ENCODE measurements at regions not wholly inside any gene's neighbourhood (a gene's known extent, or its start where the extent isn't known, plus 50 kb on each side); places are given as distances from the start of the nearest gene placed in this dataset.

DNA sequence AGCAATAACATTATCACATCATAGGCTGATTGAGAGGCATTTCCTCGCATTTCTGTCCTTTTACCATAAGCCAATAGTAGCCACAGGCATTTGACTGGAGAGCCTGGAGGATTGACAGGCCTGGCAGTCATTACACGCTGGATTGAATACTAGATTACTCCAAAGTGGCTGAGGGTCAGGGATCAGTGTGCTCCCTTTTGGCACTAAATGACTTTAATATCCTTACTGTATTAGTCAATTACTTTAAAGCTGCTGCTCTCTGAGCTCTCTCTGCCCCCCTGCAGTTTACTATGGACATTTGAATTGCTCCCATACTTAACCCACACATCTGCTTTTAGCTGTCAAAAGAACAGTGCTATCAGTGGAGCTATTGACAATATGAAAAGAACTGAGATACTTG, 302.0 kb downstream of the TFEC start:
- Histone ChIP-seq H3K4me3 (ENCODE audit: low read depth, low read length, poor library complexity, severe bottlenecking) (no peak overlapping the region), H3K27ac (ENCODE audit: low read depth, low read length, poor library complexity, severe bottlenecking) (no peak overlapping the region), H3K9me3 (ENCODE audit: low read length) (no peaks in the 10 kb centered on the region), H3K4me2 (ENCODE audit: low read length) (no peak overlapping the region), H3K79me2 (ENCODE audit: insufficient read depth, low read depth, low read length) (no peaks in the 10 kb centered on the region), H4K20me1 (ENCODE audit: insufficient read depth, low read length) (no peaks in the 10 kb centered on the region), H3K36me3 (ENCODE audit: insufficient read depth, low read length) (no peaks in the 10 kb centered on the region), H3K9me2 (ENCODE audit: insufficient read depth, low read length) (no peaks in the 10 kb centered on the region), H2AFZ (ENCODE audit: low read length) (no peak overlapping the region), H3K4me1 (ENCODE audit: insufficient read depth, low read length, poor library complexity, severe bottlenecking) (no peaks in the 10 kb centered on the region)
- intact Hi-C loops (cut with micrococcal nuclease; ENCODE audit: unreplicated experiment) = no loop called here
- DNase-seq (ENCODE audit: low spot score) = no peak
- BruUV-seq (replicated peaks) = no TSS peak
- no peak for TF ChIP-seq EZH2phosphoT487 (IDR thresholded peaks at IDR 0.05; ENCODE audit: borderline replicate concordance, low read depth, low read length)
- TF ChIP-seq, protein P1, sequence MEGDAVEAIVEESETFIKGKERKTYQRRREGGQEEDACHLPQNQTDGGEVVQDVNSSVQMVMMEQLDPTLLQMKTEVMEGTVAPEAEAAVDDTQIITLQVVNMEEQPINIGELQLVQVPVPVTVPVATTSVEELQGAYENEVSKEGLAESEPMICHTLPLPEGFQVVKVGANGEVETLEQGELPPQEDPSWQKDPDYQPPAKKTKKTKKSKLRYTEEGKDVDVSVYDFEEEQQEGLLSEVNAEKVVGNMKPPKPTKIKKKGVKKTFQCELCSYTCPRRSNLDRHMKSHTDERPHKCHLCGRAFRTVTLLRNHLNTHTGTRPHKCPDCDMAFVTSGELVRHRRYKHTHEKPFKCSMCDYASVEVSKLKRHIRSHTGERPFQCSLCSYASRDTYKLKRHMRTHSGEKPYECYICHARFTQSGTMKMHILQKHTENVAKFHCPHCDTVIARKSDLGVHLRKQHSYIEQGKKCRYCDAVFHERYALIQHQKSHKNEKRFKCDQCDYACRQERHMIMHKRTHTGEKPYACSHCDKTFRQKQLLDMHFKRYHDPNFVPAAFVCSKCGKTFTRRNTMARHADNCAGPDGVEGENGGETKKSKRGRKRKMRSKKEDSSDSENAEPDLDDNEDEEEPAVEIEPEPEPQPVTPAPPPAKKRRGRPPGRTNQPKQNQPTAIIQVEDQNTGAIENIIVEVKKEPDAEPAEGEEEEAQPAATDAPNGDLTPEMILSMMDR (conservative IDR thresholded peaks at IDR 0.05; ENCODE audit: low read length) = no peak
- CTCF ChIA-PET (ENCODE audit: unreplicated experiment) = no interaction called here
- POLR2A ChIA-PET = interaction anchor here (0.5 to 0.9 kb wide), 2 partner anchors 21 to 1029 kb away, joined by 3 read pairs; no protein-coding TSS in a partner anchor

- Histone ChIP-seq H3K27ac (ENCODE audit: low read depth, low read length, poor library complexity, severe bottlenecking) (no peak overlapping the region), H3K4me3 (ENCODE audit: low read depth, low read length, poor library complexity, severe bottlenecking) (no peak overlapping the region), H3K4me1 (ENCODE audit: insufficient read depth, low read length, poor library complexity, severe bottlenecking) (no peaks in the 10 kb centered on the region), H3K9me2 (ENCODE audit: insufficient read depth, low read length) (no peaks in the 10 kb centered on the region), H3K36me3 (ENCODE audit: insufficient read depth, low read length) (no peaks in the 10 kb centered on the region), H2AFZ (ENCODE audit: low read length) (no peak overlapping the region), H3K4me2 (ENCODE audit: low read length) (no peak overlapping the region), H3K79me2 (ENCODE audit: insufficient read depth, low read depth, low read length) (no peaks in the 10 kb centered on the region), H3K9me3 (ENCODE audit: low read length) (no peaks in the 10 kb centered on the region), H4K20me1 (ENCODE audit: insufficient read depth, low read length) (no peaks in the 10 kb centered on the region)
- no peak for DNase-seq (ENCODE audit: low spot score)
- CTCF ChIA-PET (ENCODE audit: unreplicated experiment) = no interaction called here
- TF ChIP-seq, protein P1 (conservative IDR thresholded peaks at IDR 0.05; ENCODE audit: low read length) = no peak
- no peak for TF ChIP-seq EZH2phosphoT487 (IDR thresholded peaks at IDR 0.05; ENCODE audit: borderline replicate concordance, low read depth, low read length)
- intact Hi-C loops (cut with micrococcal nuclease; ENCODE audit: unreplicated experiment) = no loop called here
- BruUV-seq (replicated peaks) = no TSS peak
- POLR2A ChIA-PET = no interaction called here
Observed at GRCh38 chr7:115724400-115725056, 306.0 kb downstream of the TFEC start.

DNA sequence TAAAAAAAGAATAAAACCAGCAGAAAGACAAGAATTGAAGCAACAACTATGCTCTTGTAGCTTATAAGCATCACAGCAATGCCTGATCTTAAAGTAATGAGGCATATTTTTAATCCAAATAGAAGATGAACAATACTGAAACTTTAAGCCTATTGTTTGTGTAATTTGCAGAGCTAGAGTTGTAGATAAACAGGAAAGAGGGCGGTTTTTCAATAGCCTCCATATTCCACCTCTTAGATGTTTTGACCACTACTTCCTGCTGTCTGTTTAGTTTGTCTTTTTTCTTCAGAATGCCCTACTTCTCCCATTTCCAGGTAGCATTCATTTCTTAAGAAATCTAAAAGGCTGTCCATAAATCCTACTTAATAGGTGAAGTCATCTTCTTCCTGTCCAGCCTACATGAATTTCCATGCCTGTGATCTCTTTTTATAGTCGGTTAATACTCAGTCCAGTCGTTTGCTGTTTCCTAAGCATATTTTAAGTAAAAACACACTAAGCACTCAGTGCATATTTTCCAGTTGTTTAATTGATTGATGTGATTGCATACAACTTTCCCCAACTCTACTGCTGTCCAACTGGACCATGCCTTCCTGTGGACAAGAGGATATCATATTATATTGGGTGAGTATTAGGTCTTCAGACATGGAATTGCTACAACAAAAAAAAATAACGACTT, 308.1 kb downstream of the TFEC start:
- DNase-seq (ENCODE audit: low spot score) = no peak
- no peak for TF ChIP-seq EZH2phosphoT487 (IDR thresholded peaks at IDR 0.05; ENCODE audit: borderline replicate concordance, low read depth, low read length)
- TF ChIP-seq, protein P1 (conservative IDR thresholded peaks at IDR 0.05; ENCODE audit: low read length) = no peak
- ChIA-PET CTCF (ENCODE audit: unreplicated experiment) (no interaction called here), POLR2A (interaction anchor here (0.6 kb wide), 1 partner anchor 37 kb away, joined by 3 read pairs; no protein-coding TSS in a partner anchor)
- no peaks in the 10 kb centered on the region for H3K79me2 ChIP-seq (ENCODE audit: insufficient read depth, low read depth, low read length)
- H3K9me3 ChIP-seq (ENCODE audit: low read length) = no peaks in the 10 kb centered on the region
- no peak overlapping the region for H3K4me2 ChIP-seq (ENCODE audit: low read length)
- intact Hi-C loops (cut with micrococcal nuclease; ENCODE audit: unreplicated experiment) = no loop called here
- H3K4me3 ChIP-seq (ENCODE audit: low read depth, low read length, poor library complexity, severe bottlenecking) = no peak overlapping the region
- H3K27ac ChIP-seq (ENCODE audit: low read depth, low read length, poor library complexity, severe bottlenecking) = no peak overlapping the region
- H4K20me1 ChIP-seq (ENCODE audit: insufficient read depth, low read length) = no peaks in the 10 kb centered on the region
- no peaks in the 10 kb centered on the region for H3K36me3 ChIP-seq (ENCODE audit: insufficient read depth, low read length)
- no TSS peak for BruUV-seq (replicated peaks)
- no peaks in the 10 kb centered on the region for H3K4me1 ChIP-seq (ENCODE audit: insufficient read depth, low read length, poor library complexity, severe bottlenecking)
- no peak overlapping the region for H2AFZ ChIP-seq (ENCODE audit: low read length)
- no peaks in the 10 kb centered on the region for H3K9me2 ChIP-seq (ENCODE audit: insufficient read depth, low read length)
